Neural cell (in vitro differentiated cells): ENCODE measurements at regions not wholly inside any gene's neighbourhood (a gene's known extent, or its start where the extent isn't known, plus 50 kb on each side); places are given as distances from the start of the nearest gene placed in this dataset.

ENCODE experiments used
- EZH2 ChIP-seq: fragments of 200-600, 300-800 bp; shearing (Covaris generic), sonication (generic); IDR thresholded peaks from 2 replicates; pipeline ENCODE4 v1.6.1; 2014; ENCODE audit warnings: antibody characterized with exemption, low read length, borderline replicate concordance, mild to moderate bottlenecking; ENCODE audit not compliant: insufficient read depth, poor library complexity, severe bottlenecking
- POLR2AphosphoS5 ChIP-seq: IDR thresholded peaks from 2 replicates; pipeline ENCODE4 v1.6.1; 2012
- SMC3 ChIP-seq: fragments of 450-650 bp; conservative IDR thresholded peaks from 2 replicates; pipeline ENCODE4 v1.6.1; 2014; ENCODE audit warnings: antibody characterized with exemption, mild to moderate bottlenecking, moderate library complexity; ENCODE audit not compliant: poor library complexity
- TAF1 ChIP-seq: IDR thresholded peaks from 2 replicates; pipeline ENCODE4 v1.6.1; 2012; ENCODE audit warnings: low read depth
- TF ChIP-seq, protein P1 (sequence below): fragments of 450-650 bp; IDR thresholded peaks from 2 replicates; pipeline ENCODE4 v1.5.1; 2014; ENCODE audit warnings: antibody characterized with exemption, mild to moderate bottlenecking, moderate library complexity; ENCODE audit not compliant: poor library complexity, severe bottlenecking
- TF ChIP-seq, protein P2 (sequence below): IDR thresholded peaks from 2 replicates; pipeline ENCODE4 v1.6.1; 2012; ENCODE audit warnings: borderline replicate concordance

GRCh38 chr12:124689631-124690030 is 122.2 kb upstream of the NCOR2 start:
- TF ChIP-seq, protein P1, sequence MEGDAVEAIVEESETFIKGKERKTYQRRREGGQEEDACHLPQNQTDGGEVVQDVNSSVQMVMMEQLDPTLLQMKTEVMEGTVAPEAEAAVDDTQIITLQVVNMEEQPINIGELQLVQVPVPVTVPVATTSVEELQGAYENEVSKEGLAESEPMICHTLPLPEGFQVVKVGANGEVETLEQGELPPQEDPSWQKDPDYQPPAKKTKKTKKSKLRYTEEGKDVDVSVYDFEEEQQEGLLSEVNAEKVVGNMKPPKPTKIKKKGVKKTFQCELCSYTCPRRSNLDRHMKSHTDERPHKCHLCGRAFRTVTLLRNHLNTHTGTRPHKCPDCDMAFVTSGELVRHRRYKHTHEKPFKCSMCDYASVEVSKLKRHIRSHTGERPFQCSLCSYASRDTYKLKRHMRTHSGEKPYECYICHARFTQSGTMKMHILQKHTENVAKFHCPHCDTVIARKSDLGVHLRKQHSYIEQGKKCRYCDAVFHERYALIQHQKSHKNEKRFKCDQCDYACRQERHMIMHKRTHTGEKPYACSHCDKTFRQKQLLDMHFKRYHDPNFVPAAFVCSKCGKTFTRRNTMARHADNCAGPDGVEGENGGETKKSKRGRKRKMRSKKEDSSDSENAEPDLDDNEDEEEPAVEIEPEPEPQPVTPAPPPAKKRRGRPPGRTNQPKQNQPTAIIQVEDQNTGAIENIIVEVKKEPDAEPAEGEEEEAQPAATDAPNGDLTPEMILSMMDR = no peak
- TF ChIP-seq TAF1 (no peak), POLR2AphosphoS5 (no peak), SMC3 (no peak), EZH2 (no peak)
- TF ChIP-seq, protein P2, sequence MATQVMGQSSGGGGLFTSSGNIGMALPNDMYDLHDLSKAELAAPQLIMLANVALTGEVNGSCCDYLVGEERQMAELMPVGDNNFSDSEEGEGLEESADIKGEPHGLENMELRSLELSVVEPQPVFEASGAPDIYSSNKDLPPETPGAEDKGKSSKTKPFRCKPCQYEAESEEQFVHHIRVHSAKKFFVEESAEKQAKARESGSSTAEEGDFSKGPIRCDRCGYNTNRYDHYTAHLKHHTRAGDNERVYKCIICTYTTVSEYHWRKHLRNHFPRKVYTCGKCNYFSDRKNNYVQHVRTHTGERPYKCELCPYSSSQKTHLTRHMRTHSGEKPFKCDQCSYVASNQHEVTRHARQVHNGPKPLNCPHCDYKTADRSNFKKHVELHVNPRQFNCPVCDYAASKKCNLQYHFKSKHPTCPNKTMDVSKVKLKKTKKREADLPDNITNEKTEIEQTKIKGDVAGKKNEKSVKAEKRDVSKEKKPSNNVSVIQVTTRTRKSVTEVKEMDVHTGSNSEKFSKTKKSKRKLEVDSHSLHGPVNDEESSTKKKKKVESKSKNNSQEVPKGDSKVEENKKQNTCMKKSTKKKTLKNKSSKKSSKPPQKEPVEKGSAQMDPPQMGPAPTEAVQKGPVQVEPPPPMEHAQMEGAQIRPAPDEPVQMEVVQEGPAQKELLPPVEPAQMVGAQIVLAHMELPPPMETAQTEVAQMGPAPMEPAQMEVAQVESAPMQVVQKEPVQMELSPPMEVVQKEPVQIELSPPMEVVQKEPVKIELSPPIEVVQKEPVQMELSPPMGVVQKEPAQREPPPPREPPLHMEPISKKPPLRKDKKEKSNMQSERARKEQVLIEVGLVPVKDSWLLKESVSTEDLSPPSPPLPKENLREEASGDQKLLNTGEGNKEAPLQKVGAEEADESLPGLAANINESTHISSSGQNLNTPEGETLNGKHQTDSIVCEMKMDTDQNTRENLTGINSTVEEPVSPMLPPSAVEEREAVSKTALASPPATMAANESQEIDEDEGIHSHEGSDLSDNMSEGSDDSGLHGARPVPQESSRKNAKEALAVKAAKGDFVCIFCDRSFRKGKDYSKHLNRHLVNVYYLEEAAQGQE = no peak
